ENCODE measurements at regions not wholly inside any gene's neighbourhood (a gene's known extent, or its start where the extent isn't known, plus 50 kb on each side); places are given as distances from the start of the nearest gene placed in this dataset.
"Not testable (repeated sequence)": the region's sequence is repeated elsewhere in the genome, so short reads cannot be mapped to it uniquely, and the experiment has no call there.

GRCh38 chr2:147019311-147019710, 825.5 kb upstream of the ACVR2A start:
- DNase-seq (ENCODE audit: low read depth, low spot score) = no peak

- DNase-seq (ENCODE audit: low read depth, low spot score) = no peak
Measured at GRCh38 chr2:147017951-147018645, 826.7 kb upstream of the ACVR2A start.

- DNase-seq (ENCODE audit: low read depth, low spot score) = no peak
Measured at GRCh38 chr2:147016181-147016580, 828.6 kb upstream of the ACVR2A start.

GRCh38 chr2:147015591-147015990, 829.2 kb upstream of the ACVR2A start:
- DNase-seq (ENCODE audit: low read depth, low spot score) = no peak

GRCh38 chr2:147013696-147014392, 831.0 kb upstream of the ACVR2A start:
- DNase-seq (ENCODE audit: low read depth, low spot score) = no peak

- DNase-seq (ENCODE audit: low read depth, low spot score) = no peak
Measured at GRCh38 chr2:147008481-147008880, 836.3 kb upstream of the ACVR2A start.

- DNase-seq (ENCODE audit: low read depth, low spot score) = no peak
Measured at GRCh38 chr2:147006736-147007141, 838.1 kb upstream of the ACVR2A start.

- no peak for DNase-seq (ENCODE audit: low read depth, low spot score)
Measured at GRCh38 chr2:147003081-147003480, 841.7 kb upstream of the ACVR2A start.

GRCh38 chr2:147002256-147002655, 842.6 kb upstream of the ACVR2A start:
- no peak for DNase-seq (ENCODE audit: low read depth, low spot score)

GRCh38 chr2:147001061-147001460, 843.8 kb upstream of the ACVR2A start:
- no peak for DNase-seq (ENCODE audit: low read depth, low spot score)

- DNase-seq (ENCODE audit: low read depth, low spot score) = not testable (repeated sequence)
Measured at GRCh38 chr2:147000151-147000550, 844.7 kb upstream of the ACVR2A start.

GRCh38 chr2:146997945-146998344, 846.9 kb upstream of the ACVR2A start:
- DNase-seq (ENCODE audit: low read depth, low spot score) = no peak

- no peak for DNase-seq (ENCODE audit: low read depth, low spot score)
Measured at GRCh38 chr2:146997488-146997887, 847.3 kb upstream of the ACVR2A start.

GRCh38 chr2:146994246-146994645, 850.6 kb upstream of the ACVR2A start:
- no peak for DNase-seq (ENCODE audit: low read depth, low spot score)

- DNase-seq (ENCODE audit: low read depth, low spot score) = no peak
Measured at GRCh38 chr2:146992466-146992865, 852.4 kb upstream of the ACVR2A start.

GRCh38 chr2:146992057-146992456, 852.8 kb upstream of the ACVR2A start:
- no peak for DNase-seq (ENCODE audit: low read depth, low spot score)

- DNase-seq (ENCODE audit: low read depth, low spot score) = no peak
Measured at GRCh38 chr2:146990311-146991054, 854.3 kb upstream of the ACVR2A start.

- DNase-seq (ENCODE audit: low read depth, low spot score) = no peak
Measured at GRCh38 chr2:146989741-146990140, 855.1 kb upstream of the ACVR2A start.

- no peak for DNase-seq (ENCODE audit: low read depth, low spot score)
Measured at GRCh38 chr2:146987996-146988395, 856.8 kb upstream of the ACVR2A start.

GRCh38 chr2:146986161-146986560, 858.7 kb upstream of the ACVR2A start:
- DNase-seq (ENCODE audit: low read depth, low spot score) = no peak

- DNase-seq (ENCODE audit: low read depth, low spot score) = no peak
Measured at GRCh38 chr2:146985753-146986152, 859.1 kb upstream of the ACVR2A start.

GRCh38 chr2:146984014-146984413, 860.8 kb upstream of the ACVR2A start:
- no peak for DNase-seq (ENCODE audit: low read depth, low spot score)

- DNase-seq (ENCODE audit: low read depth, low spot score) = no peak
Measured at GRCh38 chr2:146982393-146982846, 862.4 kb upstream of the ACVR2A start.
